ENCODE measurements at regions not wholly inside any gene's neighbourhood (a gene's known extent, or its start where the extent isn't known, plus 50 kb on each side); places are given as distances from the start of the nearest gene placed in this dataset.

DNA sequence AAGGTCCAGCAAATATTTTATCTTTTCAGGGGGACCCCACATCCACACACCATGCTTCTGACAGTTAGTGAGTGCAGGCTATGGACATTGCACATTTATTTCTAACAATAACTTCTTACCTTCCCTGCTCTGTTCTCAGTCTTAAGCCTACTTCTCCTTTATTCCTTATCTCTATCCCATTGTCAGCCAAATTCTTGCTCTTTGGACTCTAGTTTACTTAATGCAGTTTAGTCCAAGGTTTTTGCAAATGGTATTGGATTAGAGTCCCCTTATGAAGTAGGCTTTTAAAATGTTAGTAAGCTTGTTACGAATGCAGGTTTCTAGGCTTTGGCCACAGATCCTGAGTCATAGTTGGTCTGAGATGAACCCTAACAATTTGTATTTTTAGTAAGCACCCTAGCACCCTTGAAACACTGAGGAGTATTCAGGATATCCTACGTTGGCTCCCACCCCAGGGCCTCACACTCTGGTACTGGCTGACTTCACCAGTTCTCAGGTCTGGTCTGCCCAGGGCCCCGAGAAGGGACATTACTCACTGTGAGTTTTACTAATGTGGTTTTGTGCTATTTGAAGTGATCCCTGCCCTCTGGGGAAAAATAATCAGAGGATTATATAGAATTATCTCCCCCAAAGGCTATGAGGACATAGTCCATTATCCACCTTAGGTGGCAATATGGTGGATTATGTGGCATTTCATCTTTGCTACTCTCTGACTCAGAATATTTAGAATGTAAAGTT is 239.5 kb downstream of the TGFB2 start:
- no peak for DNase-seq

DNA sequence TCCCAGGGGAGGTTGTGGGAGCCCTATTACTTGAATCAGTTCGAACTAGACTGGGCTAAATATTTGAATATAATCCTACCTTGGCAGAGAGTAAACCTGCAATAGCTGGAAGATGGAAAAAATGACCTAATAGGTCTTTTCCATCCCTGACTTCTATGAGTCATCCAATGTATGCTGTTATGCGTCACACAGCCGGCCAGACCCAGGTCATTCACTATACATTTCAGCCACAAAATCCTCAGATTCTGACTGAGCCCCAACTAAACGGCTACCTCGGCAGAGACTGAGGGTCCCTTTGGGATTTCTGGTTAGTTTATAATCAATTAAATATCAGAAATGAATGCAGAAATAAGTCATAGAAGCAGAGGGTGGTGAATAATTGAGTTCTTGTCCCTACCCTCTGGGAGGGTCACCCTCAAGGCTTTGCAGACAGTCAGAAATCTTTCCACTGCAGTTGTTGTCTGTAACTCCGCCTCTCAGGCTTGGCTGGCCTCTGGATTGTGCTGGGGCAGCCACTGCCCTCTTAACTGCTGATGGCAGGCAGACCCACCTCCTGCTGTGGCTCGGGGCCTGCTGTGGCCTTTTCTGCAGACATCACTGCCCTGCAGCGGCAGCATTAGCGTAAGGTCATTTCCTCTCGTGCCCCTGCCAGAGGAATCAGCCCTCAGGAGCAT is 240.5 kb downstream of the TGFB2 start:
- DNase-seq = no peak

- DNase-seq = no peak
Observed at GRCh38 chr1:218587900-218588299, 242.8 kb downstream of the TGFB2 start.

- DNase-seq = no peak
Observed at GRCh38 chr1:218588540-218589172, 243.5 kb downstream of the TGFB2 start.

DNA sequence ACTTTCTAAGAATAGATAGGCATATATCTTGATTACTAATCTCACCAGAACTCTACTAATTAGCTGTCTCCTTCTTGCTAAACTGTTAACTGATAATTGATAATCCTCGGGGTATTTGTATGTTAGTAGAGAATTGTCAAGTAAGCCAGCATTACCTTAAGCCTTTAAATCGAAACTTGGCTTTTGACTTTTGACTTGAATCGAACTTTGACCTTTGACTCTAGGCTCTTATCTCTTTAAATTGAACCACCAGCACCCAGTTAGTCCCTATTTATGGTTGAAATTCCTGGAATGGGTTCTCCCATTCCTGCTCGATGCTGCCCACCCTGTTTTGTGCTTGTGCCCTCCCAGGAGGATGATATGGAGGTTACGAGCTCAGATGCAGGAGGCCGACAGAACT is 244.4 kb downstream of the TGFB2 start:
- DNase-seq = no peak

DNA sequence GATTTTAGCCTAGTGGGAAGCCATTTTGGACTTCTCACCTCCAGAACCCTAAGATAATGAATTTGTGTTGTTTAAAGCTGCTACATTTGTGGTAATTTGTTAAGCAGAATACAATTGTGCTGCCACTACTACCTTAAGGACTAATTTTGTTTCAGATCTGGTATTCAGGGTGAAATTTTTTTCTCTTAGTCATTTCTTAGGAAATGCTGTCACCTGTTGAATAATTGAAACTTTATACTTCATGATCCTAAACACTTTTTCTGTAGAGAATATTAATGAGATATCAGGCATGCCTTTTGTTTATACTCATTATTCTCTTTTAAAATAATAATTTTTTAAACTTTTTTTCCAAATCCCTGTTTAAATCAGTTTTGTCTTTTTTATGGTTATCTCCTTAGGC is 246.8 kb downstream of the TGFB2 start:
- no peak for DNase-seq

DNA sequence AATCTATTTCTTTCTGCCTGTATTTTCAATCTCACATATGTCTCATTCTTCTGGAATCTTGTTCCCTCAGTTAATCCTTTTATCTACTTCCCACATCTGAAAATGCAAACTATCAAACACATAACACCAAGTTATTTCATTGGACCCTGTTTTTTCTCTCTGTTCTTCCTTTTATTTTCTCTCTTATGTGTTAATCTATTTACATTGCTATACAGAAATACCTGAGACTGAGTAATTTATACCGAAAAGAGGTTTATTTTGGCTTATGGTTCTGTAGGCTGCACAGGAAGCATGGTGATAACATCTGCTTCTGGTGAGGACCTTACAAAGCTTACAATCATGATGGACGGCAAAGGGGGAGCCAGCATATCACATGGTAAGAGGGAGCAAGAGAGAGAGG is 247.6 kb downstream of the TGFB2 start:
- no peak for DNase-seq

- DNase-seq = no peak
Observed at GRCh38 chr1:218600968-218601367, 255.8 kb downstream of the TGFB2 start.

DNA sequence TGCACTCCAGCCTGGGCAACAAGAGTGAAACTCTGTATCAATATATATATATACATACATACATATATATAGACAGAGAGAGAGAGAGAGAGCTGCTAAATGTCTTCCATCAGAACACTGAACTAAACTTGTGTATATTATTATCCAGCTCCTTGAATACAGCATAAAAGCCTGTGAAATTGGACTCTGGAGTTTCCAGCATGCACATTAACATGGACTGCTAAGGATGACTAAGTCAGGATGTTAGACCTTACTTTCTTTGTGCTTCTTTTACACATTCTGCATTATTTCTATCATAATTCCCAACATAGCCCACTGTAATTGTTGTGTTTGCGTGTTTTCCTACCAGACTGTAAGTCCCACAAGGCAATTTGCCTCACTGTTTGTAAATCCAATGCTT is 259.1 kb downstream of the TGFB2 start:
- no peak for DNase-seq

DNA sequence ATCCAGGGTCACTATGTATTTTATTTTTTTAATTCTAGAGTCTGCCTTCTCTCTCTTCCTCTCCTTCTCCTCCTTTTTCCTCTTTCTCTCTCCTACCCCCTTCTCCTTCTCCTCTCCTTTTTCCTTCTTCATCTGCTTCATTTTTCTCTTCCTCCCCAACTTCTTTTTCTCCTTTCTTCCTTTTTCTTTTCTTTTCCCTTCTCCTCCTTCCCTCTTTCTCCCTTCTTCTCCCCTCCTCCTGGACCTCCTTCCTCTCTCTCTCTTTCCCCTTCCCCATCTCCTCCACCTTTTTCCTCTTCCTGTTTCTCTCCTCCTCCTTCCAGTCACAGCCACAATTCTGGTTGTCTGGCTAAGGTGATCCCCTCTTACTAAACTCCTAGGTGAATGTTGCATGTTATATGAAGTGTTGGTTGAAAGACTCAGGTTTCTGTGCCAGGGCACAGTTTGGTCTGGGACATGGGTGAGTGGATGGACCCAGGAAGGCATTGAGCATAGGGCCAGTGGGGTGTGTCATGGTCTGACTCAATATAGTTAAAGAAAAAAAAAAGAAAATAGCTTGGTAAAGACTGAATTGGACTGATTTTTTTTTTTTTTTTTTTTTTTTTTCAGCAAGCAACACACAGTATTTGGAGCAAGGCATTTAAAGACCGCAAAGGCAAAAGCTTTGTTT is 266.9 kb downstream of the TGFB2 start:
- no peak for DNase-seq

- DNase-seq = no peak
Observed at GRCh38 chr1:218613105-218613504, 268.0 kb downstream of the TGFB2 start.

DNA sequence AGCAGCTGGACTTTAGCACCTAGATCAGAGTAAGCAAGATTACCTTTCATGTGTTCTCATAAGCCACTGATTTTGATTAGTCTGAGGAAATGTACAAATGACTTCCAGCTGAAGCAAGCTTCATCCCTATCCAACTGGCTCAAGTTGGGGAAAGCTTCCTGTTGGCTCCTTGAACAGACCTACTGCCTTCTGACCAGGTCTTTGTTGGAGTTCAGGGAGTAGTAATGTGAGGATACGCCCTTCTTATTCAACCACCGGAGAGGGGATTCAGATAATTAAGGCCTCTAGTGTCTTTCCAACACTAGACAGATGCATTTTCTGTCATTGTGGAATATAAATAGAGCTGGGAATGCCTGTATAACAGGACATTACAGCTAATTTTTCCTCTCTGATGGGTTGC is 268.9 kb downstream of the TGFB2 start:
- DNase-seq = no peak

DNA sequence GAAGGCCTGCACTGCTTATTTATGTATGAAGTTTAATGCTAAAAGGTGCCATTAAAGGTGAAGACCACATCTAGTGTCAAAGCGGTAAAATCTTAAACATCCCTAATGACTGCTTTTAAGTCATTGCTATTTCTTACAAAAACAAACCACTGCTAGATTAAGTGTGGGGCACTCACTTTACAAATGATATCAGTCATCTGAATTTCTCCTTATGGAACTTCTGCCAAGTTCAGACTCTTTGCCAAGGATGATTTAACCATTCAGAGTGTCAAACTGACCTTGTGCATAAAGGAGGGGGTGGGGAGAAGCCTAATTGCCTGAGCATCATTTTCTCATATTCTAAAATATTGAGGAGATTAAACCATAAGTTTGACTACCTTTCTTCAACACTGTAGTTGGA is 271.5 kb downstream of the TGFB2 start:
- DNase-seq = no peak

GRCh38 chr1:218617986-218618385 is 272.9 kb downstream of the TGFB2 start:
- DNase-seq = no peak

DNA sequence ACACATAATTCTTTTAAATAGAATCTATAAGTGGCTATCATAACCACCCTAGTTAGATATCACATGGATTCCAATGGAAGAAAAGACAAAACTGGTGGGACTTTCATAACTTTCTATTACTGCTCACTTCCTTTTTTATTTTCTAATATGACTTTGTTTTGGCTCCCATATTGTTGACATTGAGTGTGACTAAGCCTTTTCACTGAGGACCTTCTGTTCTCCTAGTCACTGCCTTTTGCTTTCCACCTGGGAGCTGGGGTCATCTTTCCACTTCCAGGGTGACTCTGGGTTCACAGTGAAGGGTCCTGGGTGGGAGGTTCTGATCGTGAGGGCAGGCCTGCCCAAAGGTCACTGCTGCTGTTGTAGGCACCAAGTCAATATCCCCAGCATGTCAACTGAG is 275.8 kb downstream of the TGFB2 start:
- no peak for DNase-seq

DNA sequence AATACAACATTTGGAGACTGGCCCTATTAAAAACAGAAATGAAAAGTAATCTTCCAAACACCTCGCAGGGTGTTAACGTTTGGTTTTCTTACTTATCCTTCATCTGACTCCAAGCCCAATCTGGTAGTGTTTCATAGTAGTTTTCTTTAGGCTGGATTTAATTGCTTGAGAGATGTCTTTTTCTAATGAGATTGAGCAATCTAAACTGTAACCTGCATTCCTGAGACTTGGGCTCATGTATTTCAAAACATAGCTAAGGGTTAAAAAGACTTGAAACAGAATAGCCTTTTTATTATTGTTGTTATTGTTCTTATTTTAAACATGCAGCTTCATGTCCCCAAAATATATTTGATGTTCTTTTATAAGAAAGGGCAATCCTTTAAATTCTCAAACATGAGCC is 278.9 kb downstream of the TGFB2 start:
- DNase-seq = no peak

- no peak for DNase-seq
Observed at GRCh38 chr1:218625393-218625792, 280.3 kb downstream of the TGFB2 start.

DNA sequence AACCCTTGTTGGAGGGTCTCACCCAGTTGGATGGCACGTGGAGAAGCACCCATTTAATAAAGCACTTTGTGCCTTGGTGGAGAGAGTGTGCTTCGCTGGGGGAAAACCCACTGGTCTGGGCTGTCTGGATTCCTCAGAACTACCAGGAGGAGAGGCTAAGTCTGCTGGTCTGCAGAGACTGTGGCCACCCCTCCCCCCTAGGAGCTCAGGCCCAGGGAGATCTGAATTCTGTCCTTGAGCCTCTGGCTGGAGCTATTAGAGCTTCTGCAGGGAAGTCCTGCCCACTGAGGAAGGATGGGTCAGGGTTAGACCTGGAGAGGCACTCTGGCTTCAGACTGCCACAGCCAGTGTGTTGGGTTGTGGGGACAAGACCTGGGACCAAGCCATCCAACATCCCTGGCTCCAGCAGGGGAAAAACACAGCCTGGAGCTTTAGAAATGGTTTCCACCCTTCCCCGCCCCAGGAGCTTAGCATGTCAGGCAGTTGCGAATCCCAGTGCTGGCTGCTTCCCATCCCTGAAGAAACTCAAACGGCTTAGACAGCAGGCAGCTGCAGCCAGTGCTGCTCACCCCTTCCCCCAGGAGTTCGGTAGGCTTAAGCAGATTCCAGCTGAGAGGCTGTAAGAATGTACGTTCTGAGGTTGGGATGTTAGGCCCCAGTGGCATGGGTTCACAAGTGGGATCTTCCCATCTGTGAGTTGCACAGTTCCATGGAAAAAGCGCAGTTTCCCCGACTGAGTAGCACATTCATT is 288.3 kb downstream of the TGFB2 start:
- no peak for DNase-seq

- DNase-seq = no peak
Observed at GRCh38 chr1:218634212-218634611, 289.1 kb downstream of the TGFB2 start.

GRCh38 chr1:218636548-218636947 is 291.4 kb downstream of the TGFB2 start:
- DNase-seq = no peak

DNA sequence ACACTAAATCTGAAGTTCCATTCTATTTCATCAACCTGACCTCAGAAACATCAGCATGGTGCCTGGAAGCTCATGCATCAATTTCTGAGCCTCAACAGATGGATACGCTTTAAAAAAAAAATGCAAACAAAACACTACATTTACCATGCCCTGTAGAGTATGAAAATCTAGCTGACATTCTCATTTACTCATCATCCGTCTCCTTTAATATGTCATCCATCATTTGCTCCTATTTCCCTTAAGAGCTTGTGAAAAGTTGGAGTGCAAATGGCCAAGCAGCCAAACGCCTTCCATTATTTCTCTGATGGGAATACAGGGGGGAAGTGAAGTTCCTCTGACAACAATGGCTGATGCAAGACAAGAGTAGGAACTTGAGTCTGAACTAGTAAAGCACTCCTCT is 295.0 kb downstream of the TGFB2 start:
- no peak for DNase-seq

- no peak for DNase-seq
Observed at GRCh38 chr1:218642033-218642948, 297.2 kb downstream of the TGFB2 start.

All from SW 1271 (cell line).